HK-2 (cell line): ENCODE measurements at regions not wholly inside any gene's neighbourhood (a gene's known extent, or its start where the extent isn't known, plus 50 kb on each side); places are given as distances from the start of the nearest gene placed in this dataset.
"Not testable (repeated sequence)": the region's sequence is repeated elsewhere in the genome, so short reads cannot be mapped to it uniquely, and the experiment has no call there.

Experiments used
- DNase-seq: peaks from one replicate; pipeline ENCODE4 v3.0.0-alpha.2; 2018; ENCODE audit not compliant: unreplicated experiment

GRCh38 chr6:67768972-67769371 is 866.1 kb upstream of the ADGRB3 start:
- no peak for DNase-seq

- DNase-seq: not testable (repeated sequence)
These were observed 867.8 kb upstream of the ADGRB3 start for GRCh38 chr6:67767046-67767822.

- DNase-seq: no peak
These were observed 869.0 kb upstream of the ADGRB3 start for GRCh38 chr6:67766057-67766456.

GRCh38 chr6:67759001-67759400 is 876.1 kb upstream of the ADGRB3 start:
- DNase-seq: no peak

GRCh38 chr6:67757465-67758033 is 877.5 kb upstream of the ADGRB3 start:
- no peak for DNase-seq

GRCh38 chr6:67748521-67748920 is 886.6 kb upstream of the ADGRB3 start:
- DNase-seq: no peak

- DNase-seq: no peak
These were observed 898.3 kb upstream of the ADGRB3 start for GRCh38 chr6:67736816-67737215.

- DNase-seq: no peak
These were observed 898.9 kb upstream of the ADGRB3 start for GRCh38 chr6:67736161-67736560.

- no peak for DNase-seq
These were observed 899.5 kb upstream of the ADGRB3 start for GRCh38 chr6:67735623-67736022.

GRCh38 chr6:67722861-67723261 is 912.2 kb upstream of the ADGRB3 start:
- no peak for DNase-seq

- DNase-seq: no peak
These were observed 917.8 kb upstream of the ADGRB3 start for GRCh38 chr6:67717281-67717680.

GRCh38 chr6:67706388-67706787 is 928.7 kb upstream of the ADGRB3 start:
- no peak for DNase-seq

GRCh38 chr6:67698534-67698933 is 936.5 kb upstream of the ADGRB3 start:
- DNase-seq: no peak

- no peak for DNase-seq
These were observed 941.0 kb upstream of the ADGRB3 start for GRCh38 chr6:67694127-67694526.

GRCh38 chr6:67689329-67689728 is 945.8 kb upstream of the ADGRB3 start:
- no peak for DNase-seq

GRCh38 chr6:67687396-67687795 is 947.7 kb upstream of the ADGRB3 start:
- DNase-seq: no peak

GRCh38 chr6:67686225-67686624 is 948.9 kb upstream of the ADGRB3 start:
- not testable (repeated sequence) for DNase-seq

GRCh38 chr6:67683960-67684359 is 951.1 kb upstream of the ADGRB3 start:
- DNase-seq: peak; percentile 54

- DNase-seq: no peak
These were observed 954.7 kb upstream of the ADGRB3 start for GRCh38 chr6:67680297-67680932.

GRCh38 chr6:67679566-67680296 is 955.4 kb upstream of the ADGRB3 start:
- no peak for DNase-seq

- no peak for DNase-seq
These were observed 958.2 kb upstream of the ADGRB3 start for GRCh38 chr6:67676892-67677291.

- DNase-seq: no peak
These were observed 967.3 kb upstream of the ADGRB3 start for GRCh38 chr6:67667637-67668422.
